Glomerular visceral epithelial cell (primary cell): ENCODE measurements at regions not wholly inside any gene's neighbourhood (a gene's known extent, or its start where the extent isn't known, plus 50 kb on each side); places are given as distances from the start of the nearest gene placed in this dataset.

Experiments
- DNase-seq: peaks from one replicate; pipeline ENCODE4 v3.0.0-alpha.2; 2016; ENCODE audit errors: extremely low spot score

GRCh38 chr6:33923857-33924514 lies 120.2 kb upstream of the MLN start:
- peak; percentile 2 for DNase-seq

GRCh38 chr6:33921745-33922144 lies 117.9 kb upstream of the MLN start:
- no peak for DNase-seq

GRCh38 chr6:33918175-33918695 lies 114.4 kb upstream of the MLN start:
- no peak for DNase-seq

GRCh38 chr6:33915134-33915533 lies 111.3 kb upstream of the MLN start:
- DNase-seq, result no peak

- no peak for DNase-seq
Observed at GRCh38 chr6:33914645-33915044, 110.8 kb upstream of the MLN start.

GRCh38 chr6:33912195-33912594 lies 108.4 kb upstream of the MLN start:
- DNase-seq, result no peak

GRCh38 chr6:33911488-33911887 lies 107.7 kb upstream of the MLN start:
- no peak for DNase-seq

- DNase-seq, result no peak
Observed at GRCh38 chr6:33910594-33910993, 106.8 kb upstream of the MLN start.

GRCh38 chr6:33909737-33910136 lies 105.9 kb upstream of the MLN start:
- no peak for DNase-seq

GRCh38 chr6:33908025-33908424 lies 104.2 kb upstream of the MLN start:
- DNase-seq, result peak; percentile 48

- no peak for DNase-seq
Observed at GRCh38 chr6:33907227-33907626, 103.4 kb upstream of the MLN start.

GRCh38 chr6:33906439-33906838 lies 102.6 kb upstream of the MLN start:
- no peak for DNase-seq

- DNase-seq, result no peak
Observed at GRCh38 chr6:33905071-33905609, 101.3 kb upstream of the MLN start.

- DNase-seq, result no peak
Observed at GRCh38 chr6:33904747-33905065, 100.9 kb upstream of the MLN start.

- DNase-seq, result no peak
Observed at GRCh38 chr6:33904050-33904746, 100.4 kb upstream of the MLN start.

- DNase-seq, result no peak
Observed at GRCh38 chr6:33903579-33903978, 99.8 kb upstream of the MLN start.

GRCh38 chr6:33902457-33902853 lies 98.7 kb upstream of the MLN start:
- DNase-seq, result no peak

GRCh38 chr6:33901822-33902456 lies 98.1 kb upstream of the MLN start:
- no peak for DNase-seq

- DNase-seq, result peak; percentile 35
Observed at GRCh38 chr6:33898771-33899170, 95.0 kb upstream of the MLN start.

GRCh38 chr6:33897189-33897780 lies 93.5 kb upstream of the MLN start:
- no peak for DNase-seq

- no peak for DNase-seq
Observed at GRCh38 chr6:33896391-33897188, 92.8 kb upstream of the MLN start.

GRCh38 chr6:33895988-33896387 lies 92.2 kb upstream of the MLN start:
- DNase-seq, result no peak
